ENCODE measurements at regions not wholly inside any gene's neighbourhood (a gene's known extent, or its start where the extent isn't known, plus 50 kb on each side); places are given as distances from the start of the nearest gene placed in this dataset.
"Not testable (repeated sequence)": the region's sequence is repeated elsewhere in the genome, so short reads cannot be mapped to it uniquely, and the experiment has no call there.

DNA sequence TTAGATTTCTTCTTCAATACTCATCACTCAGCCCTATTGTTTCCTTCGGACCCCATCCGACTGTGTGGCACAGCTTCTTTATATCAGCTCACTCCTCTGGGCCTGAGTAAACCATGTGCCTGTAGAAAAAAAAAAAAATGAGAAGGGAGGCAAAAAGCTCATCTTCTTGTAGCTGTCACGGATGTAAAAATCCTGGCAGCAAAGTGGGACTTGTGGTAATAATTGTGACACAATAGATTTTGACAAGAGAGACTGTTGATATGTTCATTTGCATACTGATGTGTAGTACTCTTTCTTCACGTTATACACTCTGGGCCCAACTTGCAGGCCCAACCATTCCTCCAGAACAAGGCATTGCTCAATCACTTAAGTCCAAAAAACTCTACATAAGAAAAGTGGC, 270.0 kb upstream of the SMIM21 start:
- no peaks in the 10 kb centered on the region for H3K4me1 Mint-ChIP-seq (ENCODE audit: low read depth)
- peaks cover 3% of the 10 kb centered on the region for H3K27me3 Mint-ChIP-seq (ENCODE audit: low read depth)
- H3K36me3 Mint-ChIP-seq (ENCODE audit: insufficient read depth): no peaks in the 10 kb centered on the region
- H3K9me3 Mint-ChIP-seq: no peaks in the 10 kb centered on the region
- H3K4me3 Mint-ChIP-seq: no peak overlapping the region
- ATAC-seq (no peak), DNase-seq (no peak)

- ATAC-seq (no peak), DNase-seq (no peak)
- Mint-ChIP-seq H3K27me3 (ENCODE audit: low read depth) (peaks cover 3% of the 10 kb centered on the region), H3K9me3 (no peaks in the 10 kb centered on the region), H3K4me3 (no peak overlapping the region), H3K4me1 (ENCODE audit: low read depth) (no peaks in the 10 kb centered on the region), H3K36me3 (ENCODE audit: insufficient read depth) (no peaks in the 10 kb centered on the region)
Observed at GRCh38 chr18:75696391-75696790, 268.9 kb upstream of the SMIM21 start.

- Mint-ChIP-seq H3K4me3 (no peak overlapping the region), H3K9me3 (no peaks in the 10 kb centered on the region), H3K27me3 (ENCODE audit: low read depth) (peaks cover 3% of the 10 kb centered on the region), H3K4me1 (ENCODE audit: low read depth) (no peaks in the 10 kb centered on the region), H3K36me3 (ENCODE audit: insufficient read depth) (no peaks in the 10 kb centered on the region)
- ATAC-seq (no peak), DNase-seq (no peak)
Observed at GRCh38 chr18:75694292-75694691, 266.8 kb upstream of the SMIM21 start.

DNA sequence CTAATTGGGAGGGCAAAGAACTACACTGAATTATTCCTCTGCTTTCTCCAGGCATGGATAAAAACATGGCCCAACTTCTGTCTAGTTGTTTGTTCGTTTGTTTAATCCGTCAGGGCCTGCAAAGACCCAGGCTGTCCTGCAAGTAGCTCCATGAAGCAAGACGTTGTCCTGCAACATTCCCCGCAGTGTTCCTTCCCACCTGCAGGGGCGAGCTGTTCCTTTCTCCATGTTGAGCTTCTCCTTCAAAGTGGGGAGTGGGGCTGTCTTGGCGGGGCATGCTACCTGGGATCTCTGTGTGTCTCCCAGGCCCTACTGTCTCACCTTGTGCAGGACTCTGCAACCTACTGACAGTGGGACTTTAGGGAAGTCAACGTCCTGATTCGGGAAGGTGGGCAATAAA, 264.0 kb upstream of the SMIM21 start:
- no peaks in the 10 kb centered on the region for H3K36me3 Mint-ChIP-seq (ENCODE audit: insufficient read depth)
- H3K4me1 Mint-ChIP-seq (ENCODE audit: low read depth): no peaks in the 10 kb centered on the region
- H3K9me3 Mint-ChIP-seq: no peaks in the 10 kb centered on the region
- peaks cover 6% of the 10 kb centered on the region for H3K27me3 Mint-ChIP-seq (ENCODE audit: low read depth)
- ATAC-seq (no peak), DNase-seq (no peak)
- no peak overlapping the region for H3K4me3 Mint-ChIP-seq

- H3K36me3 Mint-ChIP-seq (ENCODE audit: insufficient read depth); H3K9me3 Mint-ChIP-seq; ATAC-seq; H3K27me3 Mint-ChIP-seq (ENCODE audit: low read depth); H3K4me3 Mint-ChIP-seq; DNase-seq; H3K4me1 Mint-ChIP-seq (ENCODE audit: low read depth): not testable (repeated sequence)
Observed at GRCh38 chr18:75690283-75690682, 262.8 kb upstream of the SMIM21 start.

GRCh38 chr18:75687626-75688025, 260.1 kb upstream of the SMIM21 start:
- no peaks in the 10 kb centered on the region for H3K9me3 Mint-ChIP-seq
- no peaks in the 10 kb centered on the region for H3K36me3 Mint-ChIP-seq (ENCODE audit: insufficient read depth)
- no peaks in the 10 kb centered on the region for H3K4me1 Mint-ChIP-seq (ENCODE audit: low read depth)
- no peak overlapping the region for H3K4me3 Mint-ChIP-seq
- H3K27me3 Mint-ChIP-seq (ENCODE audit: low read depth): peaks cover 6% of the 10 kb centered on the region
- ATAC-seq (no peak), DNase-seq (no peak)

DNA sequence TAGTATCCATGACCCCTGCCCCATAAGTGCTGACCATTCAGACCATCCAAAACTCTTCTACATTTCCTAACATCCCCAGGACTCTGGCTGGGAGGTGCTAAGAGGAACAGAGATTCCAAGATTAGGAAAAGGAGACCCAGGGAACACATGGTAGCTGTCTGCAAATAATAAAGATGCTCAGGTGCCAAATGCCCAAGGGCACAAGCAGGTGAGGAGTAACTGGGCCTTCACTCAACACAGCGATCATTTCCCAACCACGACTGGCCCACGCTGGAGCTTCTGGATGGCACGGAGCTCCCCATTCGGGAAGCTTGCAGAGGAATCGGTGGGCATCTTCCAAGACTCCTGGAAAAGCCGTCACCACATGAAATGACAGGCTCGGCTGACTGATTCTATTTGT, 255.9 kb upstream of the SMIM21 start:
- no peaks in the 10 kb centered on the region for H3K9me3 Mint-ChIP-seq
- peaks cover 12% of the 10 kb centered on the region for H3K27me3 Mint-ChIP-seq (ENCODE audit: low read depth)
- H3K4me1 Mint-ChIP-seq (ENCODE audit: low read depth): no peaks in the 10 kb centered on the region
- H3K36me3 Mint-ChIP-seq (ENCODE audit: insufficient read depth): no peaks in the 10 kb centered on the region
- ATAC-seq (no peak), DNase-seq (no peak)
- no peak overlapping the region for H3K4me3 Mint-ChIP-seq

GRCh38 chr18:75681538-75682115, 254.1 kb upstream of the SMIM21 start:
- H3K4me1 Mint-ChIP-seq (ENCODE audit: low read depth): no peaks in the 10 kb centered on the region
- no peaks in the 10 kb centered on the region for H3K9me3 Mint-ChIP-seq
- ATAC-seq: no peak
- no peak for DNase-seq
- H3K36me3 Mint-ChIP-seq (ENCODE audit: insufficient read depth): no peaks in the 10 kb centered on the region
- peaks cover 9% of the 10 kb centered on the region for H3K27me3 Mint-ChIP-seq (ENCODE audit: low read depth)
- no peak overlapping the region for H3K4me3 Mint-ChIP-seq

DNA sequence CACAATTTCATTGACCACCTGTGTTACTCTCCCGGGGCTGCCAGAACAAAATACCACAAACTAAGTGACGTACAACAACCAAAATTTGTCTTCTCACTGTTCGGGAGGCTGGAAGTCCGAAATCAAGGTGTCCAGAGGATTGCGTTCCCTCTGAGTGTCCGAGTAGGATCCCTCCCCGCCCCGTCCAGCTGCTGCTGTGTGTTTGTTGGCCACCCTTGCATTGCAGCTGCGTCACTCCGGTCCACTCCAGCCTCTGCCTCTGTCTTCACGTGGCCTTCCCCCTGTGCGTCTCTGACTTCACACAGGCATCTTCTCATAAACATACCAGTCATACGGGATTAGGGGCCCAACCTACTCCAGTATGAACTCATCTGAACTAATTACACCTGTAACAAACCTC, 251.8 kb upstream of the SMIM21 start:
- no peaks in the 10 kb centered on the region for H3K9me3 Mint-ChIP-seq
- ATAC-seq (no peak), DNase-seq (no peak)
- no peak overlapping the region for H3K4me3 Mint-ChIP-seq
- no peaks in the 10 kb centered on the region for H3K4me1 Mint-ChIP-seq (ENCODE audit: low read depth)
- H3K36me3 Mint-ChIP-seq (ENCODE audit: insufficient read depth): no peaks in the 10 kb centered on the region
- peaks cover 5% of the 10 kb centered on the region for H3K27me3 Mint-ChIP-seq (ENCODE audit: low read depth)

- Mint-ChIP-seq H3K4me3 (no peak overlapping the region), H3K36me3 (ENCODE audit: insufficient read depth) (no peaks in the 10 kb centered on the region), H3K27me3 (ENCODE audit: low read depth) (peaks cover 5% of the 10 kb centered on the region), H3K9me3 (no peaks in the 10 kb centered on the region), H3K4me1 (ENCODE audit: low read depth) (no peaks in the 10 kb centered on the region)
- ATAC-seq (no peak), DNase-seq (no peak)
Observed at GRCh38 chr18:75678627-75679026, 251.1 kb upstream of the SMIM21 start.

- no peak overlapping the region for H3K4me3 Mint-ChIP-seq
- H3K4me1 Mint-ChIP-seq (ENCODE audit: low read depth): no peaks in the 10 kb centered on the region
- DNase-seq (no peak), ATAC-seq (no peak)
- peaks cover 5% of the 10 kb centered on the region for H3K27me3 Mint-ChIP-seq (ENCODE audit: low read depth)
- no peaks in the 10 kb centered on the region for H3K9me3 Mint-ChIP-seq
- H3K36me3 Mint-ChIP-seq (ENCODE audit: insufficient read depth): no peaks in the 10 kb centered on the region
Observed at GRCh38 chr18:75677696-75678455, 250.4 kb upstream of the SMIM21 start.

DNA sequence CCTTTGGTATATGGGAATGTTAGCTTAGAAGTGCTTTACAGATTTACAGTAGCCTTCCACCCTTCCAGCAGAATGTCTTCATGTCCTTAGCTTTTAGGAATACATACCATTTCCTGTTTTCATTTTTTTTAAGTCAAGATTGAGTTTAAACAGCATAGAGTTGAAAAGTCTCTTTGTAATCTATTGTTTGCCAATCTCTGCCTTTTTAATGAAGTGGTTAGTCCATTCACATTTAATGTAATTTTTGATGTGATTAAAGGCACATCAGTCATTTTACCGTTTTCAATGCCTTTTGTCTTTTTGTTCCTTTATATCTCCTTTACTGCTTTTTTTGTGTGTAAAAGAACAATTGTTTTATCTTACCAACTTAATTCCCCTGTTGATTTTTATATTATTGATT, 233.4 kb upstream of the SMIM21 start:
- peaks cover 19% of the 10 kb centered on the region for H3K9me3 Mint-ChIP-seq
- H3K36me3 Mint-ChIP-seq (ENCODE audit: insufficient read depth): no peaks in the 10 kb centered on the region
- H3K4me1 Mint-ChIP-seq (ENCODE audit: low read depth): no peaks in the 10 kb centered on the region
- H3K27me3 Mint-ChIP-seq (ENCODE audit: low read depth): peaks cover 6% of the 10 kb centered on the region
- no peak overlapping the region for H3K4me3 Mint-ChIP-seq
- no peak for ATAC-seq
- DNase-seq: no peak

- H3K4me3 Mint-ChIP-seq: no peak overlapping the region
- ATAC-seq: no peak
- DNase-seq: no peak
- peaks cover 6% of the 10 kb centered on the region for H3K27me3 Mint-ChIP-seq (ENCODE audit: low read depth)
- no peaks in the 10 kb centered on the region for H3K4me1 Mint-ChIP-seq (ENCODE audit: low read depth)
- no peaks in the 10 kb centered on the region for H3K36me3 Mint-ChIP-seq (ENCODE audit: insufficient read depth)
- peaks cover 19% of the 10 kb centered on the region for H3K9me3 Mint-ChIP-seq
Observed at GRCh38 chr18:75659535-75660023, 232.1 kb upstream of the SMIM21 start.

DNA sequence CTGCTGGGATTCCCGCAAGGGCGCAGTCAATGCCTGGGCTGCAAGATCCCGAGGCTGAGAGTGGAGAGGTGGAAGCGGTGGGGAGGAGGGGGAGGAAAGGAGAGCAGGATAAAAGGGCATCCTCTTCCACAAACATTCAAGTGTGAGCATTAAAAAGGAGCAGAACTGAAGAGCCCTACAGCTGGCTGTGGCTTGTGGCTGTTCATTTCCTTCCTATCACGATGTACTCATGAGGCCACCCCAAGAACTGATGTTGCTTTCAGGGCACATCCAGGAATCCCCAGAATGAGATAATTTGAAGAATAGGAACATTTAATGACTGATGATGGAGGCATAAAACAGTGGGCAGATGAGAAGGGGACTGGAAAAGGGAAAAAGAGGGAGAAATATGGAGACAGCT, 230.8 kb upstream of the SMIM21 start:
- peaks cover 6% of the 10 kb centered on the region for H3K27me3 Mint-ChIP-seq (ENCODE audit: low read depth)
- no peaks in the 10 kb centered on the region for H3K36me3 Mint-ChIP-seq (ENCODE audit: insufficient read depth)
- no peak for DNase-seq
- H3K4me1 Mint-ChIP-seq (ENCODE audit: low read depth): no peaks in the 10 kb centered on the region
- peaks cover 19% of the 10 kb centered on the region for H3K9me3 Mint-ChIP-seq
- no peak for ATAC-seq
- no peak overlapping the region for H3K4me3 Mint-ChIP-seq

DNA sequence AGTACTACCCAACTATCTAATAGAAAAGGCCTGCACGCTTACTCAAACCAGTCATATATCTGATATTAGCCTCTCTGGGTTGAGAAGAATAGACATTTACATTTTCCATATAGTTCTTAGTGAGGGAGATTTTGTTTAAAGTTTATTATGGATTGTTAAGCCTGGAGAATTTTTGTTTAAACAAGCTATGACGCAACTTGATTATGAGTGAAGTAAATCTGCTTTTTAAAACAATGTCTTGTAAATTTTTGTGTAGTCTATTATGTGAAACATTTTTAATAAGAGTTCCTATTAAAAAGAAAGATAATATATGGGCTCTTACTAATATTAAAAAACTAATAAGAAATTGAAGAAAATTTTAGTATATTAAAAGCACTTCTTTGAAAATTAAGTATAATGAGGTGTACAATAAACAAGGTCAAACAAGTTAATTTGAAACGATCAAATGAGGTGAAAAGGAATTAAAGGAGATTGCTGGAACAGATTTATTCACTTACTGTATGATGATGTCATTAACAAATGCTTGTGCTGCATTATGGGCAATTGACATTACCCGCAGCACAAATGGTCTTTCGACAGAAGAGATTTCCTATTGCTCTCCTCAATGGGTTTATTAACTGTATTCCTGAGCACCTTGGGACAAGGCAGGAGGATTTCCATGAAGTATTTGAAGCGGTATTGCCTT, 229.2 kb upstream of the SMIM21 start:
- Mint-ChIP-seq H3K4me1 (ENCODE audit: low read depth) (no peaks in the 10 kb centered on the region), H3K9me3 (peaks cover 9% of the 10 kb centered on the region), H3K4me3 (no peak overlapping the region), H3K36me3 (ENCODE audit: insufficient read depth) (no peaks in the 10 kb centered on the region), H3K27me3 (ENCODE audit: low read depth) (peaks cover 9% of the 10 kb centered on the region)
- DNase-seq (no peak), ATAC-seq (no peak)

Measured in activated T-cell treated with anti-CD3 and anti-CD28 coated beads, Interleukin-2, amount 50 U/mL, for 4 hours (primary cell).